ENCODE measurements at regions not wholly inside any gene's neighbourhood (a gene's known extent, or its start where the extent isn't known, plus 50 kb on each side); places are given as distances from the start of the nearest gene placed in this dataset.
"Not testable (repeated sequence)": the region's sequence is repeated elsewhere in the genome, so short reads cannot be mapped to it uniquely, and the experiment has no call there.

DNA sequence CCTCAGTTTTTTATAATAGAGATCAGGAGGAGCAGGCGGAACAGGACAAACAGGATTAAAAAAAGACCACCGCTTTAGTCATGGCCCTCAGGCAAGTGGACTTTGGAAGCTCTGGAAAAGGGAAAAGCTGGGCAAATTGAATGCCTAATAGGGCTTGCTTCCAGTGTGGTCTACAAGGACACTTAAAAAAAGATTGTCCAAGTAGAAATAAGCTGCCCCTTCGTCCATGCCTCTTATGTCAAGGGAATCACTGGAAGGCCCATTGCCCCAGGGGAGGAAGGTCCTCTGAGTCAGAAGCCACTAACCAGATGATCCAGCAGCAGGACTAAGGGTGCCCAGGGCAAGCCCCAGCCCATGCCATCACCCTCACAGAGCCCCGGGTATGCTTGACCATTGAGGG is 175.5 kb downstream of the RAD51AP2 start:
- SMC1A ChIA-PET (ENCODE audit: uncharacterized antibody, unreplicated experiment); H4K20me1 ChIP-seq (ENCODE audit: control insufficient read depth, insufficient read depth); RAD21 ChIA-PET (ENCODE audit: unreplicated experiment); DNase-seq (ENCODE audit: low read depth, low spot score); H3K4me1 ChIP-seq (ENCODE audit: control insufficient read depth, insufficient read depth, low read length); H3K4me3 ChIP-seq; H3K9ac ChIP-seq (ENCODE audit: control insufficient read depth, insufficient read depth, low read length); FAIRE-seq; H3K27me3 ChIP-seq (replicated peaks in 1 of 2; ENCODE audit: control insufficient read depth in 2 of 2, insufficient read depth in 2 of 2, low read length in 1 of 2); CTCF ChIA-PET; ATAC-seq; H3K36me3 ChIP-seq (ENCODE audit: control insufficient read depth in 2 of 2, insufficient read depth in 2 of 2, low read length in 1 of 2); H2AFZ ChIP-seq (ENCODE audit: control insufficient read depth, low read depth, low read length); BruUV-seq (replicated peaks); H3K79me2 ChIP-seq (ENCODE audit: control insufficient read depth, insufficient read depth, low read length); in situ Hi-C loops (cut with MboI); POLR2A ChIA-PET; H3K9me3 ChIP-seq (replicated peaks; ENCODE audit: control insufficient read depth, insufficient read depth, low read length); H3K27ac ChIP-seq (ENCODE audit: control insufficient read depth, insufficient read depth); intact Hi-C loops (cut with micrococcal nuclease; ENCODE audit: unreplicated experiment); H3K4me2 ChIP-seq (ENCODE audit: control insufficient read depth, insufficient read depth): not testable (repeated sequence)
- 17% methylated on average over 4 of the region's 4 CpGs for WGBS (ENCODE audit: insufficient coverage, insufficient replicate concordance, low lambda C conversion rate, missing lambda C conversion rate)

DNA sequence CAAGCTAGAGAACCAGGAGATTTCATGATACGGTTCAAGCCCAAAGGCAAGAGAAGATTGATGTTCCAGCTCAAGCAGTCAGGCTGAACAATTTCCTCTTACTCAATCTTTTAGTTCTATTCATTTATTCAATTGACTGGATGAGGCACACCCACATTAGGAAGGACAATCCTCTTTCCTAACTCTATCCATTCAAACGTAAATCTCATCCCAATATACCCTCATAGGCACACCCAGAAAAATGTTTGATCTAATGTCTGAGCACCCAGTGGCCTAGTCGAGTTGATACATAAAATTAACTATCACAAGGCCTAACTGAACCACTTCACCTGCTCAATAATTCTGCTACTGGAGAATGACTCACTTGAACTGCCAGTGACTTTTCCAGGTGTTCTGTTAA is 180.7 kb downstream of the RAD51AP2 start:
- H2AFZ ChIP-seq (ENCODE audit: control insufficient read depth, low read depth, low read length) = no peak overlapping the region
- TF ChIP-seq EED (IDR thresholded peaks at IDR 0.05; ENCODE audit: low read depth) (no peak), GABPA (IDR thresholded peaks at IDR 0.05; ENCODE audit: low read depth) (no peak), HDAC6 (IDR thresholded peaks at IDR 0.05; ENCODE audit: unreplicated experiment) (no peak), YY1 (IDR thresholded peaks at IDR 0.05; ENCODE audit: low read depth, low read length) (no peak)
- TF ChIP-seq, protein P1, sequence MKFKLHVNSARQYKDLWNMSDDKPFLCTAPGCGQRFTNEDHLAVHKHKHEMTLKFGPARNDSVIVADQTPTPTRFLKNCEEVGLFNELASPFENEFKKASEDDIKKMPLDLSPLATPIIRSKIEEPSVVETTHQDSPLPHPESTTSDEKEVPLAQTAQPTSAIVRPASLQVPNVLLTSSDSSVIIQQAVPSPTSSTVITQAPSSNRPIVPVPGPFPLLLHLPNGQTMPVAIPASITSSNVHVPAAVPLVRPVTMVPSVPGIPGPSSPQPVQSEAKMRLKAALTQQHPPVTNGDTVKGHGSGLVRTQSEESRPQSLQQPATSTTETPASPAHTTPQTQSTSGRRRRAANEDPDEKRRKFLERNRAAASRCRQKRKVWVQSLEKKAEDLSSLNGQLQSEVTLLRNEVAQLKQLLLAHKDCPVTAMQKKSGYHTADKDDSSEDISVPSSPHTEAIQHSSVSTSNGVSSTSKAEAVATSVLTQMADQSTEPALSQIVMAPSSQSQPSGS (IDR thresholded peaks at IDR 0.05; ENCODE audit: low read length) = no peak
- H3K9me3 ChIP-seq (replicated peaks; ENCODE audit: control insufficient read depth, insufficient read depth, low read length) = no peaks in the 10 kb centered on the region
- DNase-seq (ENCODE audit: low read depth, low spot score) = no peak
- 0 out of 4 replicates have a peak, but pooled peaks cover 0 to 1% of the 10 kb centered on the region in 2 experiments for H3K27me3 ChIP-seq (replicated peaks in 1 of 2; ENCODE audit: control insufficient read depth in 2 of 2, insufficient read depth in 2 of 2, low read length in 1 of 2)
- no peak overlapping the region for H3K4me3 ChIP-seq
- RAD21 ChIA-PET (ENCODE audit: unreplicated experiment) = no interaction called here
- no peaks in the 10 kb centered on the region for H3K4me1 ChIP-seq (ENCODE audit: control insufficient read depth, insufficient read depth, low read length)
- whole genome bisulfite sequencing (ENCODE audit: insufficient coverage, insufficient replicate concordance, low lambda C conversion rate, missing lambda C conversion rate) = 13% methylated on average over 3 of the region's 3 CpGs
- no peaks in the 10 kb centered on the region for H3K79me2 ChIP-seq (ENCODE audit: control insufficient read depth, insufficient read depth, low read length)
- H3K4me2 ChIP-seq (ENCODE audit: control insufficient read depth, insufficient read depth) = no peak overlapping the region
- no peak overlapping the region for H3K27ac ChIP-seq (ENCODE audit: control insufficient read depth, insufficient read depth)
- intact Hi-C loops (cut with micrococcal nuclease; ENCODE audit: unreplicated experiment) (no loop called here), in situ Hi-C loops (cut with MboI) (no loop called here)
- H3K9ac ChIP-seq (ENCODE audit: control insufficient read depth, insufficient read depth, low read length) = no peak overlapping the region
- no peak for ATAC-seq
- no peaks in the 10 kb centered on the region for H3K36me3 ChIP-seq (ENCODE audit: control insufficient read depth in 2 of 2, insufficient read depth in 2 of 2, low read length in 1 of 2)
- CTCF ChIA-PET = interaction anchor here (1.3 kb wide), 1 partner anchor 28 kb away, joined by 4 read pairs; no protein-coding TSS in a partner anchor
- POLR2A ChIA-PET = no interaction called here
- BruUV-seq (replicated peaks) = no TSS peak
- H4K20me1 ChIP-seq (ENCODE audit: control insufficient read depth, insufficient read depth) = no peaks in the 10 kb centered on the region
- SMC1A ChIA-PET (ENCODE audit: uncharacterized antibody, unreplicated experiment) = no interaction called here
- FAIRE-seq = no peak
